Keratinocyte (primary cell): ENCODE measurements at regions not wholly inside any gene's neighbourhood (a gene's known extent, or its start where the extent isn't known, plus 50 kb on each side); places are given as distances from the start of the nearest gene placed in this dataset.

ENCODE experiments used
- DNase-seq: peaks from one replicate; pipeline ENCODE4 v3.0.0-alpha.2; 2011; ENCODE audit warnings: low read depth, missing footprints, low spot score
- FAIRE-seq: peaks from 2 replicates; lab custom pipeline; 2011; peaks lifted over from hg19 to GRCh38; lab: Jason Lieb, UNC
- H2AFZ ChIP-seq: 2 replicates; pipeline ENCODE4 v1.6.0; 2012; ENCODE audit warnings: low read length, control low read depth, inconsistent platforms; ENCODE audit not compliant: control insufficient read depth
- H3K27ac ChIP-seq: 2 replicates; pipeline ENCODE4 v1.5.1; 2011; ENCODE audit warnings: low read length; ENCODE audit not compliant: control insufficient read depth, insufficient read depth
- H3K27me3 ChIP-seq: 3 replicates; pipeline ENCODE4 v1.6.0; 2011; ENCODE audit warnings: low read length; ENCODE audit not compliant: control insufficient read depth, insufficient read depth; ENCODE audit errors: extremely low read depth
- H3K36me3 ChIP-seq, 2 experiments: 2 replicates in 1 of 2; 3 replicates in 1 of 2; pipeline ENCODE4 v1.5.1; 2011; ENCODE audit warnings: low read length in 2 of 2, mild to moderate bottlenecking in 1 of 2; ENCODE audit not compliant: control insufficient read depth in 2 of 2, insufficient read depth in 2 of 2; ENCODE audit errors: extremely low read depth in 1 of 2
- H3K4me1 ChIP-seq: 3 replicates; pipeline ENCODE4 v1.5.1; 2011; ENCODE audit warnings: low read length; ENCODE audit not compliant: control insufficient read depth, insufficient read depth; ENCODE audit errors: extremely low read depth
- H3K4me2 ChIP-seq: 3 replicates; pipeline ENCODE4 v1.6.0; 2011; ENCODE audit warnings: low read depth, low read length; ENCODE audit not compliant: control insufficient read depth, insufficient read depth; ENCODE audit errors: extremely low read depth
- H3K4me3 ChIP-seq, 3 experiments: fragments of 200-600 bp in 1 of 3; sonication (generic) in 1 of 3; 2 replicates in 2 of 3; 3 replicates in 1 of 3; pipeline ENCODE4 v1.5.1; 2011 to 2016; ENCODE audit warnings: low read length in 3 of 3, mild to moderate bottlenecking in 3 of 3, control low read depth in 2 of 3, inconsistent platforms in 1 of 3, low read depth in 1 of 3, mixed read lengths in 1 of 3, mixed run types in 1 of 3, moderate library complexity in 1 of 3; ENCODE audit not compliant: control insufficient read depth in 2 of 3, insufficient read depth in 2 of 3; ENCODE audit errors: extremely low read depth in 1 of 3
- H3K79me2 ChIP-seq: 2 replicates; pipeline ENCODE4 v1.6.0; 2012; ENCODE audit warnings: low read length; ENCODE audit not compliant: control insufficient read depth, insufficient read depth
- H3K9ac ChIP-seq: 3 replicates; pipeline ENCODE4 v1.6.0; 2011; ENCODE audit warnings: low read length; ENCODE audit not compliant: control insufficient read depth, insufficient read depth; ENCODE audit errors: extremely low read depth
- H3K9me1 ChIP-seq: 3 replicates; pipeline ENCODE4 v1.6.0; 2011; ENCODE audit warnings: low read length; ENCODE audit not compliant: control insufficient read depth, insufficient read depth; ENCODE audit errors: extremely low read depth
- H3K9me3 ChIP-seq: 2 replicates; pipeline ENCODE4 v1.5.1; 2012; ENCODE audit warnings: low read depth, low read length; ENCODE audit not compliant: control insufficient read depth
- H4K20me1 ChIP-seq: 3 replicates; pipeline ENCODE4 v1.6.0; 2011; ENCODE audit warnings: low read length; ENCODE audit not compliant: control insufficient read depth, insufficient read depth; ENCODE audit errors: extremely low read depth
- EZH2 ChIP-seq: IDR thresholded peaks from one replicate; pipeline ENCODE4 v1.6.1; 2012; ENCODE audit warnings: inconsistent platforms, mild to moderate bottlenecking, low read length, moderate library complexity
- dilution Hi-C: fragments of 300-500 bp; cut with MboI; formaldehyde crosslinking; loops from one replicate; pipeline ENCODE4 v1.7.0; 2020; ENCODE audit warnings: low sequenced_read_pairs; ENCODE audit not compliant: extremely low pct_ligation_motif_present
- TF ChIP-seq, protein P1 (sequence below), 3 experiments: IDR thresholded peaks in 1 of 3; conservative IDR thresholded peaks in 1 of 3; optimal IDR thresholded peaks in 1 of 3; 2 replicates in 2 of 3; 3 replicates in 1 of 3; pipeline versions ENCODE3 to v1.5.1; 2011; ENCODE audit warnings: low read length in 3 of 3, mild to moderate bottlenecking in 3 of 3, moderate library complexity in 2 of 3, control low read depth in 1 of 3, inconsistent platforms in 1 of 3; ENCODE audit not compliant: insufficient read depth in 2 of 3; ENCODE audit errors: extremely low read depth in 1 of 3

DNA sequence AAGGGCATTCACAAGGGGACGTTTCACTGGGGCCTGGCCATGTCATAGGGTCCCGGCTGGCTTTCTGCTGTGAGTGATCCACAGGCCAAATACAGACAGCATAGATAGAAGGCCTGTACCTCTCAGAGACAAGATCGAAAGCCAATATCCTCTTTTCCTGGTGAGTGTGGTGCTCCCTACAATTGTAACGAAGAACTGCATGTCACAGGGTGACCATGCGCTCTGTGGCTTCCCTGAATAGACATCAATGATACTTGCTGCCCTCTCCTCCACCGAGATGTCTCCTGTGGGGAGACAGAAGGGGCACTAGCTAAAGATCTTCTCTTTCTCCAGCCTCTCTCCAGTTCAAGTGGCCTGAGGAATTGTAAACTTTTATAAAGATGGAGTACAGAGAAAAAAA is 226.1 kb upstream of the POU2AF2 start:
- H3K27me3 ChIP-seq = peaks cover 5% of the 10 kb centered on the region

DNA sequence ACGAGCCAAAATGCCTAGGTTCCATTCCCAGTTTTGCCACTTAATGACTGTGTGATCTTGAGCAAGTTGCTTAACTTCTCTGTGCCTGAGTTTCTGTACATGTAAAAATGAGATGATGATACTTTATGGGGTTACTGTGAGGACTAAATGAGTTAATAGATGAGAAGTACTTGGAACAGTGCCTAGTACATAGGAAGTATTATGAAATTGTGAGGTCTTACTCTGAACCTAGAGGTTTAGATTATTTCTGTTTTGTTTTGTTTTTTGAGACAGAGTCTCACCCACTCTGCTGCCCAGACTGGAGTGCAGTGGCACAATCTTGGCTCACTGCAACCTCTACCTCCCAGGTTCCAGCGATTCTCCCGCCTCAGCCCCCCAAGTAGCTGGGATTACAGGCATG is 227.0 kb upstream of the POU2AF2 start:
- Histone ChIP-seq H2AFZ (no peak overlapping the region), H3K36me3 (no peaks in the 10 kb centered on the region), H3K27ac (no peak overlapping the region), H3K4me1 (no peaks in the 10 kb centered on the region), H3K9me1 (no peaks in the 10 kb centered on the region), H3K4me2 (no peak overlapping the region), H3K9me3 (no peaks in the 10 kb centered on the region), H3K9ac (no peak overlapping the region), H3K4me3 (no peak overlapping the region), H4K20me1 (no peaks in the 10 kb centered on the region), H3K79me2 (no peaks in the 10 kb centered on the region), H3K27me3 (peaks cover 5% of the 10 kb centered on the region)
- FAIRE-seq (no peak), DNase-seq (no peak)
- TF ChIP-seq, protein P1, sequence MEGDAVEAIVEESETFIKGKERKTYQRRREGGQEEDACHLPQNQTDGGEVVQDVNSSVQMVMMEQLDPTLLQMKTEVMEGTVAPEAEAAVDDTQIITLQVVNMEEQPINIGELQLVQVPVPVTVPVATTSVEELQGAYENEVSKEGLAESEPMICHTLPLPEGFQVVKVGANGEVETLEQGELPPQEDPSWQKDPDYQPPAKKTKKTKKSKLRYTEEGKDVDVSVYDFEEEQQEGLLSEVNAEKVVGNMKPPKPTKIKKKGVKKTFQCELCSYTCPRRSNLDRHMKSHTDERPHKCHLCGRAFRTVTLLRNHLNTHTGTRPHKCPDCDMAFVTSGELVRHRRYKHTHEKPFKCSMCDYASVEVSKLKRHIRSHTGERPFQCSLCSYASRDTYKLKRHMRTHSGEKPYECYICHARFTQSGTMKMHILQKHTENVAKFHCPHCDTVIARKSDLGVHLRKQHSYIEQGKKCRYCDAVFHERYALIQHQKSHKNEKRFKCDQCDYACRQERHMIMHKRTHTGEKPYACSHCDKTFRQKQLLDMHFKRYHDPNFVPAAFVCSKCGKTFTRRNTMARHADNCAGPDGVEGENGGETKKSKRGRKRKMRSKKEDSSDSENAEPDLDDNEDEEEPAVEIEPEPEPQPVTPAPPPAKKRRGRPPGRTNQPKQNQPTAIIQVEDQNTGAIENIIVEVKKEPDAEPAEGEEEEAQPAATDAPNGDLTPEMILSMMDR (optimal IDR thresholded peaks at IDR 0.05 in 1 of 3, IDR thresholded peaks at IDR 0.05 in 1 of 3, conservative IDR thresholded peaks at IDR 0.05 in 1 of 3; ENCODE audit: extremely low read depth in 1 of 3, insufficient read depth in 2 of 3, low read length in 3 of 3) = no peak
- no peak for TF ChIP-seq EZH2
- dilution Hi-C loops = no loop called here

More for the DNA sequence above, 226.1 kb upstream of the POU2AF2 start:
- no peak overlapping the region for H3K27ac ChIP-seq
- H3K4me2 ChIP-seq = no peak overlapping the region
- no peaks in the 10 kb centered on the region for H4K20me1 ChIP-seq
- H3K9me3 ChIP-seq = no peaks in the 10 kb centered on the region
- TF ChIP-seq, protein P1 (optimal IDR thresholded peaks at IDR 0.05 in 1 of 3, IDR thresholded peaks at IDR 0.05 in 1 of 3, conservative IDR thresholded peaks at IDR 0.05 in 1 of 3; ENCODE audit: extremely low read depth in 1 of 3, insufficient read depth in 2 of 3, low read length in 3 of 3) = no peak
- no peak for TF ChIP-seq EZH2
- no peaks in the 10 kb centered on the region for H3K9me1 ChIP-seq
- FAIRE-seq (no peak), DNase-seq (no peak)
- dilution Hi-C loops = no loop called here
- H3K4me3 ChIP-seq = no peak overlapping the region
- H2AFZ ChIP-seq = no peak overlapping the region
- no peaks in the 10 kb centered on the region for H3K4me1 ChIP-seq
- H3K36me3 ChIP-seq = no peaks in the 10 kb centered on the region
- H3K9ac ChIP-seq = no peak overlapping the region
- no peaks in the 10 kb centered on the region for H3K79me2 ChIP-seq
